Astrocyte of the spinal cord (primary cell): ENCODE measurements at regions not wholly inside any gene's neighbourhood (a gene's known extent, or its start where the extent isn't known, plus 50 kb on each side); places are given as distances from the start of the nearest gene placed in this dataset.

Experiments used
- DNase-seq: peaks from one replicate; pipeline ENCODE4 v3.0.0; 2011; ENCODE audit warnings: low read depth, low spot score
- H3K4me3 ChIP-seq: 2 replicates; pipeline ENCODE4 v1.5.1; 2011; ENCODE audit warnings: low read depth, mild to moderate bottlenecking, low read length, moderate library complexity
- in situ Hi-C: cut with HindIII; loops from 2 replicates; pipeline ENCODE4 v1.10.0; 2017; ENCODE audit warnings: low sequenced_read_pairs
- TF ChIP-seq, protein P1 (sequence below): IDR thresholded peaks from 2 replicates; pipeline ENCODE4 v1.5.1; 2012; ENCODE audit warnings: low read depth, mild to moderate bottlenecking, low read length, inconsistent platforms

GRCh38 chr16:58828901-58829545 lies 94.9 kb upstream of the GOT2 start:
- no peak for DNase-seq
- in situ Hi-C loops: no loop called here
- H3K4me3 ChIP-seq: no peak overlapping the region
- TF ChIP-seq, protein P1, sequence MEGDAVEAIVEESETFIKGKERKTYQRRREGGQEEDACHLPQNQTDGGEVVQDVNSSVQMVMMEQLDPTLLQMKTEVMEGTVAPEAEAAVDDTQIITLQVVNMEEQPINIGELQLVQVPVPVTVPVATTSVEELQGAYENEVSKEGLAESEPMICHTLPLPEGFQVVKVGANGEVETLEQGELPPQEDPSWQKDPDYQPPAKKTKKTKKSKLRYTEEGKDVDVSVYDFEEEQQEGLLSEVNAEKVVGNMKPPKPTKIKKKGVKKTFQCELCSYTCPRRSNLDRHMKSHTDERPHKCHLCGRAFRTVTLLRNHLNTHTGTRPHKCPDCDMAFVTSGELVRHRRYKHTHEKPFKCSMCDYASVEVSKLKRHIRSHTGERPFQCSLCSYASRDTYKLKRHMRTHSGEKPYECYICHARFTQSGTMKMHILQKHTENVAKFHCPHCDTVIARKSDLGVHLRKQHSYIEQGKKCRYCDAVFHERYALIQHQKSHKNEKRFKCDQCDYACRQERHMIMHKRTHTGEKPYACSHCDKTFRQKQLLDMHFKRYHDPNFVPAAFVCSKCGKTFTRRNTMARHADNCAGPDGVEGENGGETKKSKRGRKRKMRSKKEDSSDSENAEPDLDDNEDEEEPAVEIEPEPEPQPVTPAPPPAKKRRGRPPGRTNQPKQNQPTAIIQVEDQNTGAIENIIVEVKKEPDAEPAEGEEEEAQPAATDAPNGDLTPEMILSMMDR: no peak

DNA sequence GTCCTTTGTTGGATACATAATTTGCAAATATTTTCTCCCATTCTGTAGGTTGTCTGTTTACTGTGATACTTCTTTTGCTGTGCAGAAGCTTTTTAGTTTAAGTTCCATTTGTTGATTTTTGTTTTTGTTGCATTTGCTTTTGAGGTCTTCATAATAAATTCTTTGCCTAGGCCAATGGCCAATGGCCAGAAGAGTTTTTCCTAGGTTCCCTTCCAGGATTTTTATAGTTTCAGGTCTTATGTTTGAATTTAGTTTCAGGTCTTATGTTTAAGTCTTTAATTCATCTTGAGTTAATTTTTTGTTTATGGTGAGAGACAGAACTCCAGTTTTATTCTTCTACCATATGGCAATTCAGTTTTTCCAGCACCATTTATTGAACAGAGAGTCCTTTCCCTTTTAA lies 90.1 kb upstream of the GOT2 start:
- no peak overlapping the region for H3K4me3 ChIP-seq
- DNase-seq: no peak
- TF ChIP-seq, protein P1: no peak
- in situ Hi-C loops: no loop called here

GRCh38 chr16:58821886-58822285 lies 87.8 kb upstream of the GOT2 start:
- no peak overlapping the region for H3K4me3 ChIP-seq
- TF ChIP-seq, protein P1: no peak
- in situ Hi-C loops: no loop called here
- no peak for DNase-seq

GRCh38 chr16:58820411-58820810 lies 86.3 kb upstream of the GOT2 start:
- TF ChIP-seq, protein P1: no peak
- in situ Hi-C loops: no loop called here

GRCh38 chr16:58815181-58815888 lies 81.2 kb upstream of the GOT2 start:
- in situ Hi-C loops: no loop called here
- no peak for DNase-seq
- TF ChIP-seq, protein P1: no peak
- no peak overlapping the region for H3K4me3 ChIP-seq

More at GRCh38 chr16:58820411-58820810, 86.3 kb upstream of the GOT2 start:
- H3K4me3 ChIP-seq: no peak overlapping the region
- DNase-seq: no peak

DNA sequence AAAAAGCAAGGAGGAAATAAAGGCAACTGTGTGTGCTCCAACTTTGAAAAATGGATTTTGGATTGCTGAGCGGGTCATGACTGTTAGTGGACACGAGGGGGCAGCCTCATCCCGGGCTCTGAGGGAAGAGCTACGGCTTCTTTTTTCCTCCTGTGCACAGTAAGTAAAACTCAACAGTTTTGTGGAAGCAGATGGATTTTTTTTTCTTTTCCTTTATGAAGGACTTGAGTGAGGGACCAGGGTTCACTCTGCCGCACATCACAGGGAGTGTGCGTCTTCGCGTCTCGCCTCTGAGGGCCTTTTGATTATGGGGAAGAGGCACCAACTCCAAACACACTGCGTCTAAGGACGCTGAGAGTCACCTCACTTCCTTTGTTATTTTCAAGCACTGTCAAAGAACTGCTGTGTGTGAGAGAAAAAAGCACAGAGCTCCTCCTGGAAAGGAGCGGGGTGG lies 80.3 kb upstream of the GOT2 start:
- TF ChIP-seq, protein P1: peak; percentile 92
- peak overlapping the region; percentile 12 for H3K4me3 ChIP-seq
- in situ Hi-C loops: no loop called here
- peak; percentile 54 for DNase-seq
